ENCODE measurements at regions not wholly inside any gene's neighbourhood (a gene's known extent, or its start where the extent isn't known, plus 50 kb on each side); places are given as distances from the start of the nearest gene placed in this dataset.

GRCh38 chr17:33444731-33445130 is 151.6 kb upstream of the ASIC2 start:
- H3K36me3 ChIP-seq: no peaks in the 10 kb centered on the region
- no peaks in the 10 kb centered on the region for H3K4me1 ChIP-seq (ENCODE audit: insufficient read depth)
- DNase-seq: no peak
- H3K4me3 ChIP-seq: no peak overlapping the region
- intact Hi-C loops (cut with DNase I): no loop called here
- TF ChIP-seq EP300 (IDR thresholded peaks at IDR 0.05) (no peak), CTCF (IDR thresholded peaks at IDR 0.05) (no peak), POLR2A (IDR thresholded peaks at IDR 0.05) (no peak)
- 14 to 22% (median 15%) methylated on average over 3 of the region's 3 CpGs for WGBS, 3 donors
- H3K27ac ChIP-seq: no peak overlapping the region
- no peaks in the 10 kb centered on the region for H3K27me3 ChIP-seq
- no peaks in the 10 kb centered on the region for H3K9me3 ChIP-seq

- TF ChIP-seq POLR2A (IDR thresholded peaks at IDR 0.05) (no peak), CTCF (IDR thresholded peaks at IDR 0.05) (no peak), EP300 (IDR thresholded peaks at IDR 0.05) (no peak)
- intact Hi-C loops (cut with DNase I): no loop called here
- Histone ChIP-seq H3K36me3 (no peaks in the 10 kb centered on the region), H3K9me3 (no peaks in the 10 kb centered on the region), H3K4me3 (no peak overlapping the region), H3K4me1 (ENCODE audit: insufficient read depth) (no peaks in the 10 kb centered on the region), H3K27ac (no peak overlapping the region), H3K27me3 (no peaks in the 10 kb centered on the region)
- 47 to 53% (median 47%) methylated on average over 5 of the region's 5 CpGs for WGBS, 3 donors
- no peak for DNase-seq
Observed at GRCh38 chr17:33447090-33447489, 154.0 kb upstream of the ASIC2 start.

GRCh38 chr17:33451221-33451620 is 158.1 kb upstream of the ASIC2 start:
- Histone ChIP-seq H3K36me3 (no peaks in the 10 kb centered on the region), H3K4me1 (ENCODE audit: insufficient read depth) (no peaks in the 10 kb centered on the region), H3K27ac (no peak overlapping the region), H3K9me3 (no peaks in the 10 kb centered on the region), H3K27me3 (no peaks in the 10 kb centered on the region), H3K4me3 (no peak overlapping the region)
- no peak for TF ChIP-seq CTCF (IDR thresholded peaks at IDR 0.05)
- no peak for TF ChIP-seq EP300 (IDR thresholded peaks at IDR 0.05)
- TF ChIP-seq POLR2A (IDR thresholded peaks at IDR 0.05): no peak
- intact Hi-C loops (cut with DNase I): no loop called here
- DNase-seq: no peak
- WGBS, 3 donors: 39 to 69% (median 59%) methylated on average over 7 of the region's 7 CpGs

GRCh38 chr17:33457477-33457876 is 164.4 kb upstream of the ASIC2 start:
- no peaks in the 10 kb centered on the region for H3K4me1 ChIP-seq (ENCODE audit: insufficient read depth)
- no peaks in the 10 kb centered on the region for H3K36me3 ChIP-seq
- TF ChIP-seq POLR2A (IDR thresholded peaks at IDR 0.05): no peak
- no peak for TF ChIP-seq EP300 (IDR thresholded peaks at IDR 0.05)
- TF ChIP-seq CTCF (IDR thresholded peaks at IDR 0.05): no peak
- no peaks in the 10 kb centered on the region for H3K27me3 ChIP-seq
- intact Hi-C loops (cut with DNase I): no loop called here
- no peak for DNase-seq
- WGBS, 3 donors: 84 to 93% (median 86%) methylated on average over 1 of the region's 1 CpG
- H3K4me3 ChIP-seq: no peak overlapping the region
- no peaks in the 10 kb centered on the region for H3K9me3 ChIP-seq
- H3K27ac ChIP-seq: no peak overlapping the region
